ENCODE measurements at regions not wholly inside any gene's neighbourhood (a gene's known extent, or its start where the extent isn't known, plus 50 kb on each side); places are given as distances from the start of the nearest gene placed in this dataset.

DNA sequence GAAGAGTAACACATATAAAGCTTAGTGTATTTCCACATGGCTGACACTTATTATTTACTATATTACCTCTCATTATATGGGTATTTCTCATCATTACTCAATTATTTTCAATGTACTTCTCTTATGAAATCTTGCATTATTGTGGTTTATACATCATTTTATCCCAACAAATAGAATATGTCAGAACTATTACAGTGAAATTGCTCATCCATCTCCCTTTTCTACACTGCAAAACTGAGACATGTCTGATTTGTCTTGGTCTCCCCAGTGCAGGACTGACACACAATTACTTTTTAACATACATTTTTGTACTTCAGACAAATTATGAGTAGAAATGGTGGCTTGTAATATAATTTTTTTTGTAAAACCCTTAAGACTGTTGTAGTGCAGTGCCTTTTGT, 600.9 kb downstream of the PLCL1 start:
- TF ChIP-seq POLR2A (IDR thresholded peaks at IDR 0.05; ENCODE audit: low read depth, low read length) (no peak), POLR2AphosphoS5 (IDR thresholded peaks at IDR 0.05; ENCODE audit: insufficient read depth, low read depth, low read length) (no peak), EZH2 (IDR thresholded peaks at IDR 0.05; ENCODE audit: borderline replicate concordance, low read depth, low read length, severe bottlenecking) (no peak), MAX (IDR thresholded peaks at IDR 0.05; ENCODE audit: insufficient read depth, insufficient read length) (no peak), JUN (IDR thresholded peaks at IDR 0.05; ENCODE audit: borderline replicate concordance, insufficient read depth, insufficient read length, low read depth) (no peak), GATA2 (IDR thresholded peaks at IDR 0.05; ENCODE audit: insufficient read depth, insufficient read length, low read depth, low read length) (no peak), MYC (IDR thresholded peaks at IDR 0.05; ENCODE audit: low read depth, low read length) (no peak), FOS (IDR thresholded peaks at IDR 0.05; ENCODE audit: borderline replicate concordance, insufficient read depth, low read length) (no peak)
- TF ChIP-seq, protein P1, sequence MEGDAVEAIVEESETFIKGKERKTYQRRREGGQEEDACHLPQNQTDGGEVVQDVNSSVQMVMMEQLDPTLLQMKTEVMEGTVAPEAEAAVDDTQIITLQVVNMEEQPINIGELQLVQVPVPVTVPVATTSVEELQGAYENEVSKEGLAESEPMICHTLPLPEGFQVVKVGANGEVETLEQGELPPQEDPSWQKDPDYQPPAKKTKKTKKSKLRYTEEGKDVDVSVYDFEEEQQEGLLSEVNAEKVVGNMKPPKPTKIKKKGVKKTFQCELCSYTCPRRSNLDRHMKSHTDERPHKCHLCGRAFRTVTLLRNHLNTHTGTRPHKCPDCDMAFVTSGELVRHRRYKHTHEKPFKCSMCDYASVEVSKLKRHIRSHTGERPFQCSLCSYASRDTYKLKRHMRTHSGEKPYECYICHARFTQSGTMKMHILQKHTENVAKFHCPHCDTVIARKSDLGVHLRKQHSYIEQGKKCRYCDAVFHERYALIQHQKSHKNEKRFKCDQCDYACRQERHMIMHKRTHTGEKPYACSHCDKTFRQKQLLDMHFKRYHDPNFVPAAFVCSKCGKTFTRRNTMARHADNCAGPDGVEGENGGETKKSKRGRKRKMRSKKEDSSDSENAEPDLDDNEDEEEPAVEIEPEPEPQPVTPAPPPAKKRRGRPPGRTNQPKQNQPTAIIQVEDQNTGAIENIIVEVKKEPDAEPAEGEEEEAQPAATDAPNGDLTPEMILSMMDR (IDR thresholded peaks at IDR 0.05; ENCODE audit: extremely low read depth in 1 of 2, insufficient read depth in 1 of 2, low read depth in 1 of 2, low read length in 2 of 2), result no peak
